WI38 (cell line): ENCODE measurements at regions not wholly inside any gene's neighbourhood (a gene's known extent, or its start where the extent isn't known, plus 50 kb on each side); places are given as distances from the start of the nearest gene placed in this dataset.

Experiments
- H3K4me3 ChIP-seq: 2 replicates; pipeline ENCODE4 v1.5.1; 2011; ENCODE audit warnings: low read depth, mild to moderate bottlenecking, control low read depth, low read length
- TF ChIP-seq, protein P1 (sequence below): IDR thresholded peaks from 2 replicates; pipeline ENCODE4 v1.5.1; 2012; ENCODE audit warnings: low read depth, mild to moderate bottlenecking, control low read depth, low read length

DNA sequence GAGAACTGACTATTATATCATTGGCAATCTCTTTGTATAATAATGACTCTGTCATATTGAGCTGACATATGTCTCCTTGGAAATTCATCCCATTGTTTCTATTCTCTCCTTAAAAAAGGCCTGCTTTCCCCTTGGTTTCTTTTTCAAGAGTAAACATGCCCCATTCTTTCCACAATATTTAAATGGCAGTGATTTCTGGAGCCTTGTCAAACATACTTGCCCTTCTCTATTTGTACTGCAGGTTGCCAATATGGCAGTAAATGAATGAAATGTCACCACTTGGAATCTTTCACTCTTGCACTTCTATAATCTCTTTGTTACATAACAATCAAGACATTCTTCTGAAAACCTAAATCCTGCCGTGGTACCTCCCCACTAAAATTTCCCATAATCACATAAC lies 1265.1 kb upstream of the CDH8 start:
- H3K4me3 ChIP-seq: no peak overlapping the region
- TF ChIP-seq, protein P1, sequence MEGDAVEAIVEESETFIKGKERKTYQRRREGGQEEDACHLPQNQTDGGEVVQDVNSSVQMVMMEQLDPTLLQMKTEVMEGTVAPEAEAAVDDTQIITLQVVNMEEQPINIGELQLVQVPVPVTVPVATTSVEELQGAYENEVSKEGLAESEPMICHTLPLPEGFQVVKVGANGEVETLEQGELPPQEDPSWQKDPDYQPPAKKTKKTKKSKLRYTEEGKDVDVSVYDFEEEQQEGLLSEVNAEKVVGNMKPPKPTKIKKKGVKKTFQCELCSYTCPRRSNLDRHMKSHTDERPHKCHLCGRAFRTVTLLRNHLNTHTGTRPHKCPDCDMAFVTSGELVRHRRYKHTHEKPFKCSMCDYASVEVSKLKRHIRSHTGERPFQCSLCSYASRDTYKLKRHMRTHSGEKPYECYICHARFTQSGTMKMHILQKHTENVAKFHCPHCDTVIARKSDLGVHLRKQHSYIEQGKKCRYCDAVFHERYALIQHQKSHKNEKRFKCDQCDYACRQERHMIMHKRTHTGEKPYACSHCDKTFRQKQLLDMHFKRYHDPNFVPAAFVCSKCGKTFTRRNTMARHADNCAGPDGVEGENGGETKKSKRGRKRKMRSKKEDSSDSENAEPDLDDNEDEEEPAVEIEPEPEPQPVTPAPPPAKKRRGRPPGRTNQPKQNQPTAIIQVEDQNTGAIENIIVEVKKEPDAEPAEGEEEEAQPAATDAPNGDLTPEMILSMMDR: no peak

DNA sequence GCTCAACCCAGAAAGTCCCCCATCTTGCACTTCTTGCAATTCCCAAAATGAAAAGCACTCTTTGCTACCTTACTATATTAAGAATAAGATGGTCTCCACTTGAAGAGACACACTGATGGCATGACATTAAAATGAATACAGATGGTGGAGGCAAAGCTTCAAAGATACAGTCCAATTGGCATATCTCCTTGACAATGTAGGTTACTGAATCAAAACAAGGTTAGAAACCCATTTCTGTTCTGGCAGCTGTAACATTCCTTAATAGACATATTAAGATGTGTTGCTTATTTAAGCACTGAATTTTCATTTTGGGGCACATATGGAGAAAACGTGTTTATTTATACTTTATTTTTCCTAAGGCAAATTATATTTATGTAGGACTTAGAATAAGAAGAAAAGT lies 1262.8 kb upstream of the CDH8 start:
- H3K4me3 ChIP-seq: no peak overlapping the region
- TF ChIP-seq, protein P1: no peak

DNA sequence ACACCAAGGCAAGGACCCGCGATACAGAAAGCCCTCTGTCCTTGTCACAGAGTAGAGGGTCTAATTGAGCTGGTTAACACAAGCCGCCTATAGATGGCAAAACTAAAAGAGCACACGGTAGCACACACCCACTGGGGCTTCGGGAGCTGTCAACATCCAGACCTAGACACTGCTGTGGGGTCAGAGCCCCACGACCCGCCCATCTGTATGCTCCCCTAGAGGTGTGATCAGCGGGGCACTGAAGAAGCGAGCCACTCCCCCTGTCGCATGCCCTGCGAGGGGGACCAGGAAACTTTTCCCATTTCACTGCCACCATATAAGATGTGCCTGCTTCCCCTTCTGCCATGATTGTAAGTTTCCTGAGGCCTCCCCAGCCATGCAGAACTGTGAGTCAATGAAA lies 1255.8 kb upstream of the CDH8 start:
- TF ChIP-seq, protein P1: no peak
- no peak overlapping the region for H3K4me3 ChIP-seq

DNA sequence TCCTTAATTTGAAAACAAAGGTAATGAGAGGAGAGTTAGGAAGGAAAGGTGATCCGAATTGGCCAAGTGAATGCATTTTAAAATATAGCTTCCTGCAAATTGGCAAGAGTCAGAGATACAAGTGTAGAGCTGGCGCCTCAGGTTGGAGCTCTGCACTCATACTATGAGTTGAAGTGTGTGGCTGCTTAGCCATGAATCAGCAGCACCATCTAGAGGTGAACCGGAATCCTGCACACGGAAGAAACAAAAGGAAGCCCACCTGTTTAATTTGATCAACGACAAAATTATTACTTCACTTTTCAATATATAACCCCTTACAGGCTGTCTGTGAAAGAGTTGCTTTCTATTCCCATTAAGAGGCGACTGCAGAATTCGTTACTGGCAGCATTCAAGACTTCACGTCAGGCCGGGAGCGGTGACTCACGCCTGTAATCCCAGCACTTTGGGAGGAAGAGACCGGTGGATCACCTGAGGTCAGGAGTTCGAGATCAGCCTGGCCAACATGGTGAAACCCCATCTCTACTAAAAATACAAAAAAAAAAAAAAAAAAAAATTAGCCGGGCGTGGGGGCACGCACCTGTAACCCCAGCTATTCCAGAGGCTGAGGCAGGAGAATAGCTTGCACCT lies 1253.7 kb upstream of the CDH8 start:
- H3K4me3 ChIP-seq: no peak overlapping the region
- TF ChIP-seq, protein P1: no peak

DNA sequence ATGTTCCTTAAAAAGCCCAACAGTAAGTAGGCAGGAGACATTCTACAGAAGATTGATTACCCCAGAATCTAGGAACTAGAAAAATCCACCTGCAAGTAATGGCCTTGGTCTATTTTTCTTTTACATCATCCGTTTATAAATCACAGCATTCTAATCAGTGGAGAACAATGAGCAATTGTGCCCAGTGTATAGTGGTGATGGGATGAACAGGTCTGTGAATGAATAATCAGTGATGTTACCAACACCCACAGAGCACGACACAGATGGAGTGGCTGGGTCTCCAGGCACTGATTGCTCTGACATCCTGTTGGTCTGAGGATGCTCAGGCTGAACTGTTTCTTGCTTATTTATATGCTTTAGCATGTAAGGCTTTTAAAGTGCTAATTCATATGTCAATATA lies 1251.2 kb upstream of the CDH8 start:
- no peak overlapping the region for H3K4me3 ChIP-seq
- TF ChIP-seq, protein P1: no peak

DNA sequence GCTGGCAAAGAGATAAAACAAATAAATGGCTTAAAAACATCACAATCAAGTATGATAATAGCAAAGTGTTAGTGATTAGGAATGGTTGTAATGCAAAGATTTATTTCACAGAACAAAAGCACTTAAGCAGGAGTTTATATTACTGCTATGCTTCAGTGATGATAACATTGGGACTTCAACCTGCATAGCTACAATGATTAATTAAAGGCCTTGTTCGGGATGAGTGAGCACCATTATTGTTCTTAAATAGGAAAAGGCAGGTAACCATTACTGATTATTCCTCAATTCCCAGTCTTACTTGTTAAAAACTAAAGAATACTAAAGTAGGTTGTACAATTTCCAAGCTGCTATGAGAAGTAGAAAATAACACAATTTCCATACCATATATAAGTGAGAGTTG lies 1247.5 kb upstream of the CDH8 start:
- TF ChIP-seq, protein P1: no peak
- H3K4me3 ChIP-seq: no peak overlapping the region

DNA sequence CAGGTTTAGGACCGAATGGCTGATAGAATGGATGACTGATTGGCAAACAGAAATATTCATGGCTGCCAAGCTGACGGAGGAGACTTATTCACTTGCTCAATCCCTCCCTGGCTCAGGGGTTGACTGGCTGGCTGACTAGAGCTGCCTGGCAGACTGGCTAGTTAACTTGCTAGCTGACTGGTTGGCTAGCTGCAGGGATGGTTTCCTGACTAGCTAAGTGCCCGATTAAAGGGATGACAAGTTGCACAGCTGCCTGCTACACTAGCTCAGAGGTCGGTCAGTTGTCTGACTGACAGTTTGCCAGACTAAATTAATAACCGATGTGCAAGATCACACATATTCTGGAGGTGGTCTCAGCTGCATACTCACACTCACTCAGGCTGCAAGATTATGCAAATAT lies 1208.4 kb upstream of the CDH8 start:
- TF ChIP-seq, protein P1: no peak
- H3K4me3 ChIP-seq: no peak overlapping the region
